NK-92 (cell line): ENCODE measurements at regions not wholly inside any gene's neighbourhood (a gene's known extent, or its start where the extent isn't known, plus 50 kb on each side); places are given as distances from the start of the nearest gene placed in this dataset.

Experiments used
- DNase-seq: peaks from one replicate; lab custom pipeline; 2025; ENCODE audit not compliant: unreplicated experiment; lab: John Stamatoyannopoulos, UW

DNA sequence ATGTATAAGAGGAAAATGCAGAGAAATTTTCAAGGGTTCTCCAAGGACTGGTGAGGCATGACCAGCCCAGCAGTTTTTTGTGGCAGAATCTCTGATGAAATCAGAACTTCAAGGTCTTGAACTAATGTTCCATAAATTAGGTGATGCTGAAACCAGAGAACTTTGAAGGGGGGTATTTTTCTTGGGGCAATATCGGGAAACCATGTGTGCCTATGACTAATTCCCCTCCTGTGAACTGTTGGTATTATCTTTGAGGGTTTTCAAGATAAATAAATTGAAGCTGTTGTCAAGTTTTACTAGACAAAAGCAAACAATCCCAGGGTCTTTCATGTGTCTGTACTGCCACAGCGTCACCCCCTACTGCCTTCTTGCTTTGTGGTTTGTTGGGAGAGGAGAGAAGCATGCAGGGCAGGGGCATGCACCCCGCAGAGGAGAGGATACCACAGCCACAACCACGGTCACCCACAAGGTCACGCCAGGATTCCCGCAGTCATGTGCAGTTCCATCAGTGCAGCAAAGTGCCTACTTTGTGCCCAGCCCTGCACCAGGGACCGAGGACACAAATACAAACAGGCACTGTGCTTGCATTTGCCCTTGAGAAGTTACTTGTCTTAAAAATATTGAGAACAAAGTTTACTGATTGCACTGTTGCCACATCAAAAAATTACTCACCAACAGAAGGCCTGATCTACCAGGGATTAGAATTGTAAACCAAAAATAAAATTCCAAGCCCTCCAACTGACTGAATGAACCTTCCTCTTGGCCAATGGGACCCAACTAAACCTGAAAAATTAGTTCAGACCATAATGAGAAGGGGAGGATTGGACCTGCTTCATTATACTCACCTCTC is 413.3 kb upstream of the TRIB2 start:
- DNase-seq = no peak

DNA sequence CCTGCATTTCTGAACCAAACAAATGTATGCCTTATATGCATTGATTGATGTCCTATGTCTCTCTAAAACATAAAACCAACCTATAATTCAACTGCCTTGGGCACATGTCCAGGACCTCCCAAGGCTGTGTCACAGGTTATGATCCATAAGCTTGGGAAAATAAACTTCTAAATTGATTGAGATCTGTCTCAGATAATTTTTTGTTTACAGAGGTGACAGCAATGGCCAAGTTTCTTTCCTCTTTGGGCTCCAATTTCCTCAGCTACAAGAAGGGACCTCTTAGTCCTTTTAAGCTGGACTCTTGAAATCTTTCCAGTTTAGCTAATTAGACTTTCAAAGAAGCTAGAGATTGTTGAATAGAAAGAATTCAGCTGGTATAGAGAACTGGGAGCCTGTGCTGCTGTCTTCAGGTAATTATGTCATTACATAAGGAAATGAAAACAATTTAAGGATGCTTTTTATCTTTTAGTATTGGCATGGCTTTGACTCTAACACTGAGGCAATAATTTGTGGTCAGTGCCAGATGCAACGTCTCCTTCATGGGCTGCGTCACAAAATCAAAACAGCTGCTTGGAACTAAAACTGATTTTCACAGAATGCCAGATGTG is 412.1 kb upstream of the TRIB2 start:
- DNase-seq = no peak

DNA sequence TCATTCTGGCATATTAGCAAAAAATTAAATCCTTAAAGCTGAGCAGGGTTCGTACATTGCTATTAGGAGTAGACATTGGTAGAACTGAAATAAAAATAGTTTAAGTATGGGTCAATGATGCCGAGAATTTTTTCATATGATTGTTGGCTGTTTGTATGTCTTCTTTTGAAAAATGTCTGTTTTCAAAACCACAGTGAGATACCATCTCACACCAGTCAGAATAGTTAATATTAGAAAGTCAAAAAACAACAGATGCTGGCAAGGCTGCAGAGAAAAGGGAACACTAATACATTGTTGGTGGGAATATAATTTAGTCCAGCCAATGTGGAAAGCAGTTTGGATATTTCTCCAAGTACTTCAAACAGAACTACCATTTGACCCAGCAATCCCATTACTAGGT is 410.8 kb upstream of the TRIB2 start:
- no peak for DNase-seq

DNA sequence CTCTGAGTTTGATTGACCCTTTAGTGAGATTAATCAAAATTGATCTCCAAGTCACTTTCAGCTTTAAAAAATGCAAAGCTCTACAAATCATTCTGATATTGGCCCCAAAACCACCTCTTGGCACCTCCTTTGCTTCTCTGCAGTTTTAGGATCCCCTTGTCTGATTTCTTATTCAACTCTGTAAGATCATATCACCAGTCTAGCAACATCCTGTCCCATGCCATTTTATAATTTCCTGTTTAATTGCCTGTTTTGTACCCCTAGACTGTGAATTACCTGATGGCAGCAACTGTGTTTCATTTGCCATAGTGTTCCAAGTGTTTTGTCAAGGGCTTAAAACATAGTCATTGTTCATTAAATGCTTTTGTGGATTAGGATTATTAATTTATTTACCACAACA is 406.3 kb upstream of the TRIB2 start:
- DNase-seq = no peak

DNA sequence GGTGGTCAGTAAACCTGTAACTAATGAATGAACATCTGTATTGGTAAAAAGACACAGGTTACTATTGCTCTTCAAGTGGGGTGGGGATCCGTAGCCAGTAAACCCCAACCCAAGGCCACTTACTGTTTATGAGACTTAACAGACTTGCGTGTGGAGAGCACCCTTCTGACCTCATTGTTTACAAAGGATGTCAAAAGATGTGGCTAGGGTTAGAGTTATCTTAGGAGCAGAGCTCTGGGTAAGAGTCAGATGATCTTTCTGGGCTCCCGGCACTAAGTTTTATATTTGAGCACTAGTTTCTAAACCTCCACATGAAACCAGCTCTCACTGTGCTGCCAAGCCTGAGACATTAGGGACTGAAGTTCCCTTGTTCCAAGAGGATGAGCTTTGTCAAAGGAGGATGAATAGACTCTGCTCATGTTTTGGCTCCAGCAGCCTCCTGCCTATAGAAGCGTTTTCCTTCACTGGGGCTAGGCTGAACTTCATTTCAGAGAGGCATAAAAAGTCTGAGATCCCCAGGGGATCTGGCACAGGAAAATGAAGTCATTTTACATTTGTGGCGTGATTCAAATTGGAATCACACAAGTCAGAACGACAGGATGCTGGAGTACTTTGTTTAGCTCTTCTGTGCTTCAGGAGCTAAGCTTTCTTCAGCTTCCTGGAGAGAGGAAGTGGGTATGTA is 403.1 kb upstream of the TRIB2 start:
- DNase-seq = no peak

DNA sequence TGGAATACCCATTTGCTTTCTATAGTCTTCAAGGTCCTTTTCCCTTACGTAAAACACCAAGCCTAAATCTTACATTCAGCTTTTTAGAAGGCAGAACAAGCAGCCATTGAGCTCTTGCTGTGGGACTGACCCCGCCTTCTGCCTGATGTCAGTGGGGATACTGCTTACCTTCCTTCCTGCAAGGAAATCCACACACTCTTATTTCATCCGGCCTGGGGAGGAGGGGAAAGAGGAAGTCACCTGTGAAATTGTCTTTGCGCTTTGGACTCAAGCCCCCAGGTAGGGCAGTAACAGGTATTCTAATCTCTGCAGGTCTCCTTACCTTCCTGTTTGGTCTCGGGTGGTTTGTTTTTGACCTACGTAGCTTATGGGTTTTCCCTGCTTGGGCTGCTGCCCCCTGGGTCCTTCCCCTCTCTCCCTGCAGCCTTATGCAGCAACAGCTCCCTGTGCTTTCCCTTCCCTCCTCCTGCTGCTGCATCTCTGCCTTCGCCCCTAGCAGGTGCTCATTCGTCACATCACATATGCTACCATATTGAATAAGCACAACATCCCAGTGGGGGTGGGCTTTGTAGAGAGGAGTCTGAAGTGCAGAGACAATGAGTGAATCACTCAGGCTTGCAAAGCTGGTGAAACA is 402.5 kb upstream of the TRIB2 start:
- DNase-seq = no peak

DNA sequence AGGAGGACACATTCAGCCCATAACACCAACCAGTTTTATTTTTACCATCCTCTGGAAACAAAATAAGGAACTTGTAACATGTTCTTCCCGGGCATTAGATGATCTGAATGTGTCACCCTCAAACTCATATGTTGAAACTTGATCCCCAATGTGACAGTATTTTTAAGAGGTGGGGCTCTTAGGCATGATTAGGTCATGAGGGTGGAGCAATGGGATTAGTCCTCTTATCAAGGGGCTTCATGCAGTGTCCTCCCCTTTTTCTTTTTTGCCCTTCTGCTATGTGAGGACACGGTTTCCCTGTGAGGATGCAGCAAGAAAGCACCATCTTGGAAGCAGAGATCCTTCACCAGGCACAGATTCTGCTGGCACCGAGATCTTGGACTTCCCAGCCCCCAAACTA is 401.5 kb upstream of the TRIB2 start:
- DNase-seq = no peak

DNA sequence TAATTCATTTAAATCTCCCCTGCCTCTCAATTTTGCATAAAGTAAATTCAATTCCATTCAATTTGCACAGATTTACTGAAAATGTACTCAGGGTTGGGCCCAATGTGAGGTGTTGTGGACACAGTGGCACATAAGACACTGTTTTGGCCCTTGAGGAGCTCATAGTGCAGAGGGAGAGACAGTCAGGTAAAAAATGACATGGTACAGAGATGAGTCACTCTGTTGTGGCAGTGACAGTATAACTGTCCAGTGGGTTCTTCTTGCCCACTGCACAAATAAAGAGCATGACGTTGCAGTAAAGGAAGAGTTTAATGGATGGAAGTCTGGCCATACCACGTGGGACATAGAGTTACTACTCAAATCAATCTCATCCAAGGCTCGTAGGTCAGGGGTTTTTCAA is 400.3 kb upstream of the TRIB2 start:
- no peak for DNase-seq

DNA sequence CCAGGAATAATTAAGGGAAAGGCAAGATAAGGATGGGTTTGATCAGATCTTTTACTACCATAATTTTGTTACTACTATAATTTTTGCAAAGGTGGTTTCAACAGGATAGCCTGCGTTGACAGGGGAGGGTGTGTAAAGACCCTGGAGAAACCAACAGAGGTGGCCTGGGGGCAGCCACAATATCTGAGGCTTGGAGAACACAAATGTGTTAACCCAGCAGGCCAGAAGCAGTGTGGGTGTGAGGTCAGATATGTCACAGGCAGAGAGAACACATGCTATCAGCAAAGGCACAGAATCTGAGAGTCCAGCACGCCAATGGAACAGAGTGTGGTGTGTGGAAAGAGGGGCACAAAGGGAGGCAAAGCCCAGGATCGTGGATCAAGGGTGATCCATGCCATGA is 399.4 kb upstream of the TRIB2 start:
- no peak for DNase-seq

DNA sequence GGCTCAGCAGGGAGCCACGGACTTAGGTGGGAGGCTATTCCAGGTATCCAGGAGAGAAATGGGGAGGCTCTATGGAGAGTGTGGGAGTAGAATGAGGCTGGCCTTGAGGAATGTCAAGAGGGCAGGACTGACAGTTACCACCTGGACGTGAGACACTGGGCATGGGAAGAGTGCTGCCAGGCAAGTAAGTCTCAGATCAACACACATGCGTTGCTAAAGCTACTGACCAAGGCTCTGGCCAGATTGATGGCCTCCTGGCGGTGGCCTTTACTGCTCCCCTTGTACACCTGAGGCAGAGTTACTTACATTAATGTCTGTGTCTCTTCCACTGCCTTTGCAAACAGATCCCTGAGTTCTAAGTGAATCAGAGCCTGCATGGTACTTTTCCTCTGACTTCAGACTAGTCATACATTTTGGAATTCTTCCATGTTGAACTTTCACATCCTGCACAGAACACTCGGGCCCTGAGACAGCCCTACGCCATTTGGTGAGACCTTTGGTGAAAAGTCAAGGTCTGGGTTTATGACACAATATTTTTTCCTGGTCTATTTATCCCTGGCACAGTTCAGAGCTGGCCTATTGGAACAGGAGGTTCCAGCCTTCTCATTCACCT is 398.8 kb upstream of the TRIB2 start:
- DNase-seq = no peak

DNA sequence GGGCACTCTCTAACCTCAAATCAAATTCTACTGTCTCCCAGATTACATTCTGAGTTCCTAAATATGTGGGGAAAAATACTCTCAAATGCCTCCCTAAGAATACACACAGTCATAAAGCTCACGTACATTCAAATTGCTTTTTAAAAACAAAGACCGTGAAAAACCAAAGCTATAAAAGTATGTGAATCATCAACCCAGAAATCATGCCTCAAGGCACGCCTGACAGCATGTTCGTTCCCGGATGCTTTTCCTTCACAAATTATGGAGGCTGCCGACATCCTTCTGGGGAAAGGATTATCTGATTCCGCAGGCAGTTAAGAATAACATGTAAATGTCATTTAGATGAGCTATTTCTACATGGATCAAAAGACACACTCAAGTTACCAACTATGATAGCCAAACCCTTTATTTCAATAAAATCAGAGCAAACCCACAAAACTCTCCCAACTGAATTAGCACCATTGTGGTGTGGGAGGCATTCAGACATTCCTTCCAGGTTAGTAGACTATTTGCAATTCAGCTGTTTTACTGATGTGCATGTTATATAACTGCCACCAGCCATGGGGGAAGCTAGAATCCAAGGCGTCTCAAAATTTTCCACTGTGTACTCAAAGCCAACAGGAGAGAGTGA is 398.2 kb upstream of the TRIB2 start:
- no peak for DNase-seq

DNA sequence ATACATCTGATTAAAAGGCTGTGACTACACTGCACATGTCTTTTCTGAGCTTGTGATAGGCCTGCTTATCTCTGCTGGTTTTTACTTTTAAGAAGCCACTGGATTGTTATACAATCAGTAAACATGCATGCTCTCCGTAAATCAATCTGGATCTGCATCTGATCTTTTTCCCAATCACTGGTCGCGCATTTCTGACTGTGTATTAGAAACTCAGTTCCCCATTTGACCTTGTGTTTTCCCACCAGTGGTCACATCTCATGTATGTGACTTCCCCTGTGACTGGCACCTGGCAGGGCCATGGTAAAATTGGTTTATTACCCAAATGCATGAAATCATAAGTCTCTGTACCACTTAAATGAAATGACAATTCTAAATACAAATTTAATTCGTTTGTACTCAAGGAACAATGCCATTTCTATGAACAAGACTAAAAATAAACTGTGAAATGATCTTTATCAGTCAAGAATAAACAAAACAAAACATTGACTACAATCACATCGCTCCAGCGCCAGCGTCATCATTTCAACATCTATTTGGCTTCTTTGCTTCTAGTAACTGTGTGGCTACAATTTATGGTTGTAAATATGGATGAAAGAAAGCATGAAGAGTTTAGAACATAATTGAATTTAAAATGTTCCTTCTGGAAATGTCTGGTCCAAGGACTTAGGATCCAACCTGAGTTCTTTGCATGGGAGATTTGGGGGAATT is 396.6 kb upstream of the TRIB2 start:
- no peak for DNase-seq

DNA sequence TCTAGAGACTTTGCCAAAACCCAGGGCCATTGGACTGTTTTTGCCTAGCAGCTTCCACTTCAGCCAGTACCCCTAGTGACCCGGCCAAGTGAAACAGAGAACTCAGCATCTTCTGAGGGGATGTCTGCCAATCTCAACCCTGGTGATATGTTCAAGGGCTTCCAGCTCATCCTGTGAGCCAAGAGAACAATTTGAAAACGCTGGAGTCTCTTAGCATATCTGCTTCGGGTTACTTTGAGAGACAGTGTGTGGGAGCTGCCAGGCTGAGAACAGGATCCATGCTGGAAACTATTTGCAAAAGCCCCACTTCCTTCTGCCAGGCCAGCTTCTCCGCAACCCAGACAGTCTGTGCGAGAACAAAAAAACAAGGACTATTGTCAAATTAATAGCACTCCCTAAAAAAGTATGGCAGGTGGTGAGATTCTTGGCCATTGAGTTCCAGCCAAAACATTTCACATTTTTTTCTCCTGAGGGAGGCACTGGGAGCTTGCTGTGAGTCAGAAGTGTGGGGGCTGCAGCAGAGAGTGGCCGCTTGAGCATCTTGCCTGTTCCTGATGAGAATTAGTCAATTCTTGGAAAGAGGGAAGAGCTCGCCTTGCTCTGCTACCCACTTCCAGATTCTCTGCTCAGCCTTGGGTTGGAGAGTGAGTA is 395.6 kb upstream of the TRIB2 start:
- DNase-seq = no peak

DNA sequence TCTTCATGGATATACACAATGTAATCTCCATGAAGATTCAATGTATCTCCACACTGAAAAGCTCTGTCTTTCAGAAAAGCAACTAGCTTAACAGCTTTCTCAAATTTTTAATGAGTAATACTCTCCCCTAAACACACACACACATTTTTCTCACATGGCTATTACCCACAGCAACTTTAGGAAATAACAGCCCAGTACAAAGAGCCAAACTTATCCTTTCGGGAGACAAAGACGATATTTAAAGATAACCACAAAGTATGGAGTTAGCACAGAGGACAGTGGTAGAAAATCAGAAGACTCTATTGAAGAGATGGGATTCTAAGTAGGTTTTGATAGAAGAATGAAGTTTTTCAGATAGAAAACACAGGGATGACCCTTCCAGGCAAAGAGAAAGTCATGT is 394.9 kb upstream of the TRIB2 start:
- DNase-seq = no peak

DNA sequence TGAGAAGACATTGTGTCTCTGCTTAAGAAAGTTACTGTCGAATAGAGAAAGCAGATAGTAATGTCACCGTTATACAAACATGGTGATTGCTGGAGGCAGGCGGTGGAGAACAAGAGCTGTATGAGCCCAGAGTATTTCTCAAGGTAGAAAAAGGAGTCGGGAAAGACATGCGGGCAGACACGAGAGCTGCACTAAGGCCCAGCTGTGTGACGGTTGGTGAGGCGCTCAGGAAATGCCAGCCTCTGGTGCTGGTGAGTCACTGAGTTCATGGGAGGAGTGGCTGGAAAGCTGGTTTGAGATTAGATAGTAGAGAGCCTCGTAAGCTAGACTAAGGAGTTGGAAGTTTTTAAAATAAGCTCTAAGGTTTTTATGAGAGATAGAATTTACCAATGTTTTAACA is 390.9 kb upstream of the TRIB2 start:
- DNase-seq = no peak

DNA sequence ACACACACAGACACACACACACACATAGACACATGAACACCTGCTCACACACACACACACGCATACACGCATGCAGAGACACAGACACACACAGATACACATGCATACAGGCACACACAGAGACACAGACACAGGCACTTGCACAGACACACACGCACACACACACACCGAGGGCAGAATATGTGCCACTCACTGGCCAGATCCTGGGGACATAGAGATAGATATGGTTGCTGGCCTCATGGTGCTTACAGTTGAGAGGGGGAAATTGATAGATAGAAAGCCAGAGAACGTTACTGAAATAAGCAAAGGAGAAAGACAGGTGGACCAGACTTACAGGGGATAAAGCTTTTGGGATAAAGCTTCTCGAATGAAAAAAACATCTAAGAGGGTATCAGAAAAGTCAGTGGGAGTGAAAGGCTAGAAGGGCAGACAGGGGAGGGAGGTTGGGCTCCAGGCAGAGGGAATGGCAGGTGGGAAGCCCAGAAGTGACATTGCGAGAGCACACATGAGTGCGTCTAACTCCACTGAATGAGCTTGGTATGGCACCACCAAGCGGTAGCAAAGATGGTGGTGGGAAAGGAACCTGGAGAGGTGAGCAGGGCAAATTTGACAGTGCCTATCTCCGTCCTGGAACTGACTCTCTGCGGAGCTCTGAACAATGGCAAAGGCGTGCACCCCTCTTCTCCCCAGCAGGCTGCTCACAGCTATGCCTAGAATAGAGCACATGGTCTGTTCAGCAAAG is 390.1 kb upstream of the TRIB2 start:
- no peak for DNase-seq

DNA sequence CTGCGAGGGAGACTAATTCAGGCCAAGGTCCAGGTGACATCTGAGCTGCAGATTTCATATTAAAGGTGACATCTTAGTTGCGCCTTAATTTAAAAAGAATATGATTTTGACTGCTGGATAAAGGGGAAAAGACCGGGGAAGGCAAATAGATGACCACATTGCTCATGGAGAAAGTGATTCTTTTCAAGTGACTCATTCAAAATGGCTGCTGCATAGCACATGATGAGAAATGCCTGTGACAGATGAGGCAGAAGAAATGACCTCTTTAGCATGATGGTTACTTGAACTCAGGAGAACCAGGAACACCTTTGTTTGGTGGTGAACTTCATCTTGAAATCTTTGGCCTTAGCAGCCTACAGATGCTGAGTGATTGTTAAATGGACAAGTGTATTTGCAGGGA is 385.8 kb upstream of the TRIB2 start:
- no peak for DNase-seq

DNA sequence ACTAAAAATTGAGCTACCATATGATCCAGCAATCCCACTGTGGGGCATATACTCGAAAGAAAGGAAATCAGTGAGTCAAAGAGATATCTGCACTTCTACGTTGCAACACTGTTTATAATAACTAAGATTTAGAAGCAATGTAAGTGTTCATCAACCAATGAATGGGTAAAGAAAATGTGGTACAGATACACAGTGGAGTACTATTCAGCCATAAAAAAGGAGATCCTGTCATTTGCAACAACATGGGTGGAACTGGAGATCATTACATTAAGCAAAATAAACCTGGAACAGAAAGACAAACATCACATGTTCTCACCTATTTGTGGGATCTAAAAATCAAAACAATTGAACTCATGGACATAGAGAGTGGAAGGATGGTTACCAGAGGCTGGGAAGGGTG is 385.0 kb upstream of the TRIB2 start:
- DNase-seq = no peak

DNA sequence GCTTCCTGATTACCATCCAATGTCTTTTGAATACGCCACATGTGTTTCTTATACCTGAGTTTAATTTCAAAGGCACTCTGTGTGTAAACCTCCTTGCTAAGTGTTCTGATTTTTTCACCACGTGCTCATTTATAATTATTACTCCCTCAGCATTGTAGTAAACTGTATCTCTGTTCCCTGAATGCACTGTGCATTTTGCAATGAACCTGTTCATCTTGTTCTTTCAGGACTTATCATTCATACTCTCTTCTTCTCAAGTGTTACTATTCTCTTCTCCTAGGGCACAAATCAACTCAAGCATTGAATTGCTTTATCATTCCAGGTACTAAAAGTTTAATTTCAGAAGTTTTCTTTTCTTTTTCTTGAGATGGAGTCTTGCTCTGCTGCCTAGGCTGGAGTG is 383.4 kb upstream of the TRIB2 start:
- no peak for DNase-seq
